Glutamatergic neuron (in vitro differentiated cells): ENCODE measurements at regions not wholly inside any gene's neighbourhood (a gene's known extent, or its start where the extent isn't known, plus 50 kb on each side); places are given as distances from the start of the nearest gene placed in this dataset.
"Not testable (repeated sequence)": the region's sequence is repeated elsewhere in the genome, so short reads cannot be mapped to it uniquely, and the experiment has no call there.

Experiments used
- DNase-seq: peaks from one replicate; pipeline ENCODE4 v3.0.0; 2022
- H3K27ac Mint-ChIP-seq: one replicate; pipeline ENCODE4 v1.8.0; 2020; ENCODE audit warnings: mild to moderate bottlenecking, mixed read lengths, inconsistent platforms; ENCODE audit not compliant: unreplicated experiment
- H3K27me3 Mint-ChIP-seq: one replicate; pipeline ENCODE4 v1.8.0; 2020; ENCODE audit warnings: mild to moderate bottlenecking, moderate library complexity, mixed read lengths, inconsistent platforms; ENCODE audit not compliant: unreplicated experiment
- H3K36me3 Mint-ChIP-seq: one replicate; pipeline ENCODE4 v1.8.0; 2020; ENCODE audit warnings: mild to moderate bottlenecking, mixed read lengths, inconsistent platforms; ENCODE audit not compliant: unreplicated experiment
- H3K4me1 Mint-ChIP-seq: one replicate; pipeline ENCODE4 v1.8.0; 2020; ENCODE audit warnings: mild to moderate bottlenecking, low read depth, mixed read lengths, inconsistent platforms; ENCODE audit not compliant: unreplicated experiment
- H3K4me3 Mint-ChIP-seq: one replicate; pipeline ENCODE4 v1.8.0; 2020; ENCODE audit warnings: mild to moderate bottlenecking, mixed read lengths, inconsistent platforms; ENCODE audit not compliant: unreplicated experiment
- H3K9me3 Mint-ChIP-seq: one replicate; pipeline ENCODE4 v1.8.0; 2020; ENCODE audit warnings: mild to moderate bottlenecking, moderate library complexity, mixed read lengths, inconsistent platforms; ENCODE audit not compliant: unreplicated experiment
- TF ChIP-seq, protein P1 (sequence below): fragments of 200-600 bp; sonication (generic); IDR thresholded peaks from one replicate; pipeline ENCODE4 v1.5.0; 2021; ENCODE audit not compliant: partially characterized antibody, unreplicated experiment

- H3K4me3 Mint-ChIP-seq, result no peak overlapping the region
- TF ChIP-seq, protein P1, sequence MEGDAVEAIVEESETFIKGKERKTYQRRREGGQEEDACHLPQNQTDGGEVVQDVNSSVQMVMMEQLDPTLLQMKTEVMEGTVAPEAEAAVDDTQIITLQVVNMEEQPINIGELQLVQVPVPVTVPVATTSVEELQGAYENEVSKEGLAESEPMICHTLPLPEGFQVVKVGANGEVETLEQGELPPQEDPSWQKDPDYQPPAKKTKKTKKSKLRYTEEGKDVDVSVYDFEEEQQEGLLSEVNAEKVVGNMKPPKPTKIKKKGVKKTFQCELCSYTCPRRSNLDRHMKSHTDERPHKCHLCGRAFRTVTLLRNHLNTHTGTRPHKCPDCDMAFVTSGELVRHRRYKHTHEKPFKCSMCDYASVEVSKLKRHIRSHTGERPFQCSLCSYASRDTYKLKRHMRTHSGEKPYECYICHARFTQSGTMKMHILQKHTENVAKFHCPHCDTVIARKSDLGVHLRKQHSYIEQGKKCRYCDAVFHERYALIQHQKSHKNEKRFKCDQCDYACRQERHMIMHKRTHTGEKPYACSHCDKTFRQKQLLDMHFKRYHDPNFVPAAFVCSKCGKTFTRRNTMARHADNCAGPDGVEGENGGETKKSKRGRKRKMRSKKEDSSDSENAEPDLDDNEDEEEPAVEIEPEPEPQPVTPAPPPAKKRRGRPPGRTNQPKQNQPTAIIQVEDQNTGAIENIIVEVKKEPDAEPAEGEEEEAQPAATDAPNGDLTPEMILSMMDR, result no peak
- no peak overlapping the region for H3K27ac Mint-ChIP-seq
- no peak for DNase-seq
- no peaks in the 10 kb centered on the region for H3K4me1 Mint-ChIP-seq
- peaks cover 2% of the 10 kb centered on the region for H3K27me3 Mint-ChIP-seq
- no peaks in the 10 kb centered on the region for H3K36me3 Mint-ChIP-seq
- no peaks in the 10 kb centered on the region for H3K9me3 Mint-ChIP-seq
These were observed 515.3 kb downstream of the GRIN2A start for GRCh38 chr16:9666834-9667480.

- H3K9me3 Mint-ChIP-seq, result no peaks in the 10 kb centered on the region
- TF ChIP-seq, protein P1, result no peak
- DNase-seq, result no peak
- no peak overlapping the region for H3K27ac Mint-ChIP-seq
- peaks cover 2% of the 10 kb centered on the region for H3K27me3 Mint-ChIP-seq
- no peaks in the 10 kb centered on the region for H3K4me1 Mint-ChIP-seq
- no peaks in the 10 kb centered on the region for H3K36me3 Mint-ChIP-seq
- H3K4me3 Mint-ChIP-seq, result no peak overlapping the region
These were observed 512.2 kb downstream of the GRIN2A start for GRCh38 chr16:9670033-9670432.

GRCh38 chr16:9670616-9671015 is 511.6 kb downstream of the GRIN2A start:
- H3K36me3 Mint-ChIP-seq, H3K27ac Mint-ChIP-seq, DNase-seq, H3K27me3 Mint-ChIP-seq, H3K4me1 Mint-ChIP-seq, H3K4me3 Mint-ChIP-seq, H3K9me3 Mint-ChIP-seq: not testable (repeated sequence)

DNA sequence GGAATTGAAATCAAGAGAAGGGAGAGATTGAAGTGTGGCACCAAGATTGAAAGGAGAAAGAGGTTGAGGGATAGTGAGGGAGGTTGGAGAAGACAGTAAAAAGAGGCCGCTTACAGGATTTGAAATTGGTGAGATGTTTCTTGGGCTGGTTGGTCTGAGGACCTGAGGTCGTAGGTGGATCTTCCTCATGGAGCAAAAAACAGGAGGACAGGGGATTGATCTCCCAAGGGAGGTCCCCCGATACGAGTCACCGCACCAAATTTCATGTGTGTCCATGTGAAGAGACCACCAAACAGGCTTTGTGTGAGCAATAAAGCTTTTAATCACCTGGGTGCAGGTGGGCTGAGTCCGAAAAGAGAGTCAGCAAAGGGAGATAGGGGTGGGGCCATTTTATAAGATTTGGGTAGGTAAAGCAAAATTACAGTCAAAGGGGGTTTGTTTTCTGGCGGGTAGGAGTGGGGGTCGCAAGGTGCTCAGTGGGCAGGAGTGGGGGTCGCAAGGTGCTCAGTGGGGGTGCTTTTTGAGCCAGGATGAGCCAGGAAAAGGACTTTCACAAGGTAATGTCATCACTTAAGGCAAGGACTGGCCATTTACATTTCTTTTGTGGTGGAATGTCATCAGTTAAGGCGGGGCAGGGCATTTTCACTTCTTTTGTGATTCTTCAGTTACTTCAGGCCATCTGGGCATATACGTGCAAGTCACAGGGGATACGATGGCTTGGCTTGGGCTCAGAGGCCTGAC is 505.5 kb downstream of the GRIN2A start:
- H3K36me3 Mint-ChIP-seq, H3K9me3 Mint-ChIP-seq, H3K4me3 Mint-ChIP-seq, DNase-seq, H3K27ac Mint-ChIP-seq, H3K4me1 Mint-ChIP-seq, H3K27me3 Mint-ChIP-seq: not testable (repeated sequence)

- DNase-seq, result no peak
- H3K4me1 Mint-ChIP-seq, result no peaks in the 10 kb centered on the region
- no peaks in the 10 kb centered on the region for H3K36me3 Mint-ChIP-seq
- peaks cover 5% of the 10 kb centered on the region for H3K27me3 Mint-ChIP-seq
- TF ChIP-seq, protein P1, result no peak
- no peaks in the 10 kb centered on the region for H3K9me3 Mint-ChIP-seq
- H3K27ac Mint-ChIP-seq, result no peak overlapping the region
- no peak overlapping the region for H3K4me3 Mint-ChIP-seq
These were observed 505.0 kb downstream of the GRIN2A start for GRCh38 chr16:9677301-9677653.

- TF ChIP-seq, protein P1, result no peak
- Mint-ChIP-seq H3K9me3 (peaks cover 2% of the 10 kb centered on the region), H3K36me3 (peaks cover 9% of the 10 kb centered on the region), H3K27ac (no peak overlapping the region), H3K4me1 (no peaks in the 10 kb centered on the region), H3K27me3 (peaks cover 5% of the 10 kb centered on the region), H3K4me3 (no peak overlapping the region)
- no peak for DNase-seq
These were observed 502.9 kb downstream of the GRIN2A start for GRCh38 chr16:9679213-9679767.
